Prostate gland (tissue), 2 donors: ENCODE measurements at regions not wholly inside any gene's neighbourhood (a gene's known extent, or its start where the extent isn't known, plus 50 kb on each side); places are given as distances from the start of the nearest gene placed in this dataset.

ENCODE experiments used
- CTCF ChIP-seq, 4 experiments: fragments of 200-600 bp in 2 of 4; fragments of 450-650 bp in 2 of 4; sonication (generic) in 2 of 4; IDR thresholded peaks; 1 replicate in 3 of 4; 2 replicates in 1 of 4; pipeline ENCODE4 v1.5.1; 2016 to 2019; ENCODE audit warnings: antibody characterized with exemption in 4 of 4, mild to moderate bottlenecking in 2 of 4, moderate library complexity in 2 of 4
- POLR2A ChIP-seq: fragments of 450-650 bp; IDR thresholded peaks from one replicate; pipeline ENCODE4 v1.6.1; 2016; ENCODE audit warnings: antibody characterized with exemption, mild to moderate bottlenecking
- POLR2AphosphoS5 ChIP-seq: sonication (generic); formaldehyde crosslinking; IDR thresholded peaks from one replicate; pipeline ENCODE4 v1.6.1; 2017; ENCODE audit warnings: antibody characterized with exemption

- TF ChIP-seq CTCF (IDR thresholded peaks at IDR 0.05) (no peak), POLR2AphosphoS5 (no peak), POLR2A (no peak)
Observed at GRCh38 chr16:55126456-55126855, 195.8 kb downstream of the IRX5 start.
